ENCODE measurements at regions not wholly inside any gene's neighbourhood (a gene's known extent, or its start where the extent isn't known, plus 50 kb on each side); places are given as distances from the start of the nearest gene placed in this dataset.

DNA sequence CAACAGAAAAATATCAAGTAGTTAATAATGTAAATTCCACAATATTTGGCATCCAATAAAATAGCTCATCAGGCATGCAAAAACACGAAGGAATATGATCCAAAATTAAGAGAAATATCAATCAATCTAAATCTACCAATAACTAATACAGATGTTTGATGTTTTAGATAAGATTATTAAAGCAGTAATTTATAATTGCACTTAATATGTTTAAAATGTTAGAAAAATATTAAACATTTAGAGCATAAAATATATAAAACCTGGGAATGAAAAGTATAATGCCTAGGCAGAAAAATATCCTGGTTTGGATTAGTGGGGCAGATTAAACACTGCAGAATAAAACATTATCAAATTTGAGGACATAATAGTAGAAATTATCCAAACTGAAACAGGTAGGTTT, 879.9 kb downstream of the FAM181B start:
- TF ChIP-seq, protein P1, sequence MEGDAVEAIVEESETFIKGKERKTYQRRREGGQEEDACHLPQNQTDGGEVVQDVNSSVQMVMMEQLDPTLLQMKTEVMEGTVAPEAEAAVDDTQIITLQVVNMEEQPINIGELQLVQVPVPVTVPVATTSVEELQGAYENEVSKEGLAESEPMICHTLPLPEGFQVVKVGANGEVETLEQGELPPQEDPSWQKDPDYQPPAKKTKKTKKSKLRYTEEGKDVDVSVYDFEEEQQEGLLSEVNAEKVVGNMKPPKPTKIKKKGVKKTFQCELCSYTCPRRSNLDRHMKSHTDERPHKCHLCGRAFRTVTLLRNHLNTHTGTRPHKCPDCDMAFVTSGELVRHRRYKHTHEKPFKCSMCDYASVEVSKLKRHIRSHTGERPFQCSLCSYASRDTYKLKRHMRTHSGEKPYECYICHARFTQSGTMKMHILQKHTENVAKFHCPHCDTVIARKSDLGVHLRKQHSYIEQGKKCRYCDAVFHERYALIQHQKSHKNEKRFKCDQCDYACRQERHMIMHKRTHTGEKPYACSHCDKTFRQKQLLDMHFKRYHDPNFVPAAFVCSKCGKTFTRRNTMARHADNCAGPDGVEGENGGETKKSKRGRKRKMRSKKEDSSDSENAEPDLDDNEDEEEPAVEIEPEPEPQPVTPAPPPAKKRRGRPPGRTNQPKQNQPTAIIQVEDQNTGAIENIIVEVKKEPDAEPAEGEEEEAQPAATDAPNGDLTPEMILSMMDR (IDR thresholded peaks at IDR 0.05) = no peak
- TF ChIP-seq ZFX (IDR thresholded peaks at IDR 0.05; ENCODE audit: borderline replicate concordance) = no peak
